ENCODE measurements at regions not wholly inside any gene's neighbourhood (a gene's known extent, or its start where the extent isn't known, plus 50 kb on each side); places are given as distances from the start of the nearest gene placed in this dataset.
"Not testable (repeated sequence)": the region's sequence is repeated elsewhere in the genome, so short reads cannot be mapped to it uniquely, and the experiment has no call there.

- Mint-ChIP-seq H3K27me3 (no peaks in the 10 kb centered on the region), H3K36me3 (ENCODE audit: low read depth) (no peaks in the 10 kb centered on the region), H3K4me3 (no peak overlapping the region), H3K9me3 (no peaks in the 10 kb centered on the region), H3K27ac (no peak overlapping the region), H3K4me1 (no peaks in the 10 kb centered on the region)
- ChIA-PET POLR2A (no interaction called here), CTCF (no interaction called here)
- no peak for DNase-seq
These were observed 1035.7 kb downstream of the ZPLD1 start for GRCh38 chr3:103470498-103470897.

DNA sequence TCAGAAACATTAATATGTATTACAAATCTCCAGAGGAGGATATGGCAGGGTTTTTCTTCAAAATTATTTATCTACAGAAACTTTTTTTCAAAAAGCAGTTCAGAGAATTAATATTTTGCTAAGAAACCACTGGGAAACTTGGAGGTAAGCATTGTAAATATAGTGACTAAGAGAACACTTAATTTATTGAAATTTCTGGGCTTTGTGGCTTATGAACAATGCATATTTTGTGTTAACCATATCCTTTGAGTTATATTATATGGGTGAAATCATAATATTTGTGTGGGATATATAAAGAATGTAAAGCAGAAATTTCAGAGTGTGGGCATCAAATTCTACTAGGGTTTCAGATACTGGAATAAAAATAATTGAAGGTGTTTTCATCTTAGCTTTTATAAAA is 1059.2 kb downstream of the ZPLD1 start:
- CTCF ChIA-PET = no interaction called here

GRCh38 chr3:103494512-103494911 is 1059.7 kb downstream of the ZPLD1 start:
- Mint-ChIP-seq H3K27ac (no peak overlapping the region), H3K27me3 (no peaks in the 10 kb centered on the region), H3K4me1 (no peaks in the 10 kb centered on the region), H3K4me3 (no peak overlapping the region), H3K36me3 (ENCODE audit: low read depth) (no peaks in the 10 kb centered on the region), H3K9me3 (no peaks in the 10 kb centered on the region)
- DNase-seq = no peak
- ChIA-PET POLR2A (no interaction called here), CTCF (no interaction called here)

More for the DNA sequence above, 1059.2 kb downstream of the ZPLD1 start:
- Mint-ChIP-seq H3K27ac (no peak overlapping the region), H3K9me3 (no peaks in the 10 kb centered on the region), H3K27me3 (no peaks in the 10 kb centered on the region), H3K4me1 (no peaks in the 10 kb centered on the region), H3K36me3 (ENCODE audit: low read depth) (no peaks in the 10 kb centered on the region), H3K4me3 (no peak overlapping the region)
- POLR2A ChIA-PET = no interaction called here
- no peak for DNase-seq

DNA sequence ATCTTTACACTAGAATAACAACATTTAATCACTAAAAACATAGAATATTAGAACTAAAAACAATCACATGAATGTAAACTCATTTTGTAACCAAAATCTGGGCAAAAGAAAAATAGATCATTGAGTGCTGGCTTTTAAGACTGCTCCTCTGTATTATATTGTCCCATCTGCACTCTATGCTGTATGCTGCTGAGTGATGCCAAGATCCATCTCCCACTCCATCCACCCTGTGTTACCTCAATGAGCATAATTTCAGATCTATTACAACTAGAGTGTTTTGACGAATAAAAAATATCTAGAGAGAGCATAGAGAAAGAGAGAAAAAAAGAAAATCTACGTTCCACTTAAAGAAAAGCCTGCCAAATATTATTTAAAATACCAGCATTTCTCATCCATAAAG is 1060.4 kb downstream of the ZPLD1 start:
- Mint-ChIP-seq H3K36me3 (ENCODE audit: low read depth) (no peaks in the 10 kb centered on the region), H3K4me1 (no peaks in the 10 kb centered on the region), H3K27me3 (no peaks in the 10 kb centered on the region), H3K27ac (no peak overlapping the region), H3K9me3 (no peaks in the 10 kb centered on the region), H3K4me3 (no peak overlapping the region)
- DNase-seq = no peak
- CTCF ChIA-PET = no interaction called here
- POLR2A ChIA-PET = no interaction called here

GRCh38 chr3:103499132-103499900 is 1064.5 kb downstream of the ZPLD1 start:
- Mint-ChIP-seq H3K4me3 (no peak overlapping the region), H3K4me1 (no peaks in the 10 kb centered on the region), H3K9me3 (no peaks in the 10 kb centered on the region), H3K27ac (no peak overlapping the region), H3K27me3 (no peaks in the 10 kb centered on the region), H3K36me3 (ENCODE audit: low read depth) (no peaks in the 10 kb centered on the region)
- POLR2A ChIA-PET = no interaction called here
- CTCF ChIA-PET = no interaction called here
- DNase-seq = no peak

GRCh38 chr3:103499967-103500366 is 1065.2 kb downstream of the ZPLD1 start:
- ChIA-PET CTCF (no interaction called here), POLR2A (no interaction called here)
- Mint-ChIP-seq H3K4me3 (no peak overlapping the region), H3K27ac (no peak overlapping the region), H3K9me3 (no peaks in the 10 kb centered on the region), H3K27me3 (no peaks in the 10 kb centered on the region), H3K36me3 (ENCODE audit: low read depth) (no peaks in the 10 kb centered on the region), H3K4me1 (no peaks in the 10 kb centered on the region)
- no peak for DNase-seq

GRCh38 chr3:103510760-103511159 is 1075.9 kb downstream of the ZPLD1 start:
- H3K36me3 Mint-ChIP-seq (ENCODE audit: low read depth) = no peaks in the 10 kb centered on the region
- H3K27ac Mint-ChIP-seq = no peak overlapping the region
- DNase-seq = no peak
- no peaks in the 10 kb centered on the region for H3K4me1 Mint-ChIP-seq
- CTCF ChIA-PET = no interaction called here
- H3K27me3 Mint-ChIP-seq = no peaks in the 10 kb centered on the region
- H3K9me3 Mint-ChIP-seq = peaks cover 4% of the 10 kb centered on the region
- POLR2A ChIA-PET = no interaction called here
- no peak overlapping the region for H3K4me3 Mint-ChIP-seq

GRCh38 chr3:103511891-103512290 is 1077.1 kb downstream of the ZPLD1 start:
- no peak overlapping the region for H3K4me3 Mint-ChIP-seq
- H3K36me3 Mint-ChIP-seq (ENCODE audit: low read depth) = no peaks in the 10 kb centered on the region
- H3K27me3 Mint-ChIP-seq = no peaks in the 10 kb centered on the region
- no peak overlapping the region for H3K27ac Mint-ChIP-seq
- no peaks in the 10 kb centered on the region for H3K4me1 Mint-ChIP-seq
- ChIA-PET CTCF (no interaction called here), POLR2A (no interaction called here)
- DNase-seq = no peak
- H3K9me3 Mint-ChIP-seq = no peaks in the 10 kb centered on the region

- Mint-ChIP-seq H3K36me3 (ENCODE audit: low read depth) (no peaks in the 10 kb centered on the region), H3K9me3 (no peaks in the 10 kb centered on the region), H3K27ac (no peak overlapping the region), H3K27me3 (no peaks in the 10 kb centered on the region), H3K4me1 (no peaks in the 10 kb centered on the region), H3K4me3 (no peak overlapping the region)
- POLR2A ChIA-PET = no interaction called here
- no peak for DNase-seq
- CTCF ChIA-PET = interaction anchor here (0.6 kb wide), 1 partner anchor 229 kb away, joined by 4 read pairs; no protein-coding TSS in a partner anchor
These were observed 1077.8 kb downstream of the ZPLD1 start for GRCh38 chr3:103512595-103512994.

DNA sequence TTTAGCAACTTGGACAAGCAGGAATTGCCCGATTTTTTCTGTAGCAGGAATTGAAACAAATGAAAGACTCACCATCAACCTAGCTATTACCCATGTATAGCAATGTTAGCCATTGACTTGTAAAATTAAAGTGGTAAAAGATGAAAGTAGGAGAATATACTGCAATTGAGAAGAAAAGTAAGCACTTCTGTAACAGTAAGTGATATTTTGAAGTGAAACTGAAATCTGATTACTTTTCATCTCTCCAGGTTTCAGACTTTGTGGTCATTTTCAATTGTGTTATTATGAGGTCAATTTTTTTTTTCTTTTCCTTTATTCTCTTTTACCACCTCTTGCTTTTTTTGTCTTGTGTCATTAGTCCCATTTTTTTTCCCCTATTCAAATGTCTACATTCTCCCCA is 1078.2 kb downstream of the ZPLD1 start:
- DNase-seq = no peak
- no peak overlapping the region for H3K27ac Mint-ChIP-seq
- no peak overlapping the region for H3K4me3 Mint-ChIP-seq
- ChIA-PET CTCF (interaction anchor here (0.6 kb wide), 1 partner anchor 229 kb away, joined by 4 read pairs; no protein-coding TSS in a partner anchor), POLR2A (no interaction called here)
- H3K27me3 Mint-ChIP-seq = no peaks in the 10 kb centered on the region
- no peaks in the 10 kb centered on the region for H3K4me1 Mint-ChIP-seq
- H3K9me3 Mint-ChIP-seq = no peaks in the 10 kb centered on the region
- H3K36me3 Mint-ChIP-seq (ENCODE audit: low read depth) = no peaks in the 10 kb centered on the region

DNA sequence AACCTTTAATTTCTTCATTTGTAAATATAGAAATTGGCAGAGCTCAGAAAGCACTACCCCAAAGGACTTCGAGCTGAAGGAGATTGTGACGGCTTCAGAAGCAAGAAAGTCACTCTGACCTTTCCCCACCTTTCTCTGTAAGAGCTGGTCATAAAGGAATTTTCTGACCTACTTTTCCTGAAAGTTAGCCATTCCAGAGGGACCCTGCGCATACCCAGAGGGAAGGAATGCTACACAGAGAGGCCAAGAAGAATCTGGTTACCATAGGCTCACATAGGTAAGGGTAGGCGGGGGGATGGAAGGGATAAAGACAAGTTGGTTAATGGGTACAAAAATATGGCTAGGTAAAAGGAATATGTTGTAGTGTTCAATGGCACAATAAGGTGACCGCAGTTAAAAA is 1080.3 kb downstream of the ZPLD1 start:
- H3K27ac Mint-ChIP-seq = no peak overlapping the region
- ChIA-PET POLR2A (no interaction called here), CTCF (no interaction called here)
- H3K27me3 Mint-ChIP-seq = no peaks in the 10 kb centered on the region
- peaks cover 2% of the 10 kb centered on the region for H3K9me3 Mint-ChIP-seq
- DNase-seq = no peak
- H3K36me3 Mint-ChIP-seq (ENCODE audit: low read depth) = no peaks in the 10 kb centered on the region
- no peak overlapping the region for H3K4me3 Mint-ChIP-seq
- no peaks in the 10 kb centered on the region for H3K4me1 Mint-ChIP-seq

- no peak overlapping the region for H3K4me3 Mint-ChIP-seq
- H3K9me3 Mint-ChIP-seq = peaks cover 2% of the 10 kb centered on the region
- no peak overlapping the region for H3K27ac Mint-ChIP-seq
- ChIA-PET POLR2A (no interaction called here), CTCF (no interaction called here)
- H3K27me3 Mint-ChIP-seq = no peaks in the 10 kb centered on the region
- no peak for DNase-seq
- no peaks in the 10 kb centered on the region for H3K4me1 Mint-ChIP-seq
- H3K36me3 Mint-ChIP-seq (ENCODE audit: low read depth) = no peaks in the 10 kb centered on the region
These were observed 1082.1 kb downstream of the ZPLD1 start for GRCh38 chr3:103516950-103517349.

- CTCF ChIA-PET; H3K4me1 Mint-ChIP-seq; H3K27ac Mint-ChIP-seq; DNase-seq; H3K36me3 Mint-ChIP-seq (ENCODE audit: low read depth); H3K4me3 Mint-ChIP-seq; H3K9me3 Mint-ChIP-seq; POLR2A ChIA-PET; H3K27me3 Mint-ChIP-seq: not testable (repeated sequence)
These were observed 1096.5 kb downstream of the ZPLD1 start for GRCh38 chr3:103531327-103531726.

DNA sequence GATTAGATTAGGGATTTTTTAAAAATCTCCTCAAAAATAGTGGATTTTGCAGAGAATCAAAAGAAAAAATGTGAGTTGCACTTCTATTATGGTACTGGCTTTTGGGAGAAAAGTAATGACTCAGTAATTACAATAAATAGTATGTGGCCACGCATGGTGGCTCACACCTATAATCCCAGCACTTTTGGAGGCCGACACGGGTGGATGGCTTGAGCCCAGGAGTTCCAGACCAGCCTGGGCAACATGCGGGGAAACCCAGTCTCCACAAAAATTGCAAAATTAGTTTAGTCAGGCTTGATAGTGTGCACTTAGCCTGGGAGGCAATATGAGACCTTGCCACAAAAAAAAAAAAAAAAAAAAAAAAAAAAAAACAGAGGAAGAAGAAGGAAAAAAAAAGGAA is 1098.2 kb downstream of the ZPLD1 start:
- CTCF ChIA-PET = no interaction called here
- H3K27ac Mint-ChIP-seq = no peak overlapping the region
- H3K27me3 Mint-ChIP-seq = no peaks in the 10 kb centered on the region
- no peaks in the 10 kb centered on the region for H3K36me3 Mint-ChIP-seq (ENCODE audit: low read depth)
- H3K4me3 Mint-ChIP-seq = no peak overlapping the region
- H3K4me1 Mint-ChIP-seq = no peaks in the 10 kb centered on the region
- H3K9me3 Mint-ChIP-seq = no peaks in the 10 kb centered on the region
- POLR2A ChIA-PET = no interaction called here
- DNase-seq = no peak

Measured in activated CD4-positive, alpha-beta T cell treated with anti-CD3 and anti-CD28 coated beads, Interleukin-2, amount 10 ng/mL, durations not matched to agents 7 days and 5 days (primary cell).